ENCODE measurements at regions not wholly inside any gene's neighbourhood (a gene's known extent, or its start where the extent isn't known, plus 50 kb on each side); places are given as distances from the start of the nearest gene placed in this dataset.

- Histone ChIP-seq H3K79me2 (ENCODE audit: control insufficient read depth, insufficient read depth, low read length) (no peaks in the 10 kb centered on the region), H3K9ac (ENCODE audit: control insufficient read depth, insufficient read depth, low read length) (no peak overlapping the region), H4K20me1 (ENCODE audit: control insufficient read depth, insufficient read depth) (no peaks in the 10 kb centered on the region), H3K27ac (ENCODE audit: control insufficient read depth, insufficient read depth) (no peak overlapping the region), H2AFZ (ENCODE audit: control insufficient read depth, low read depth, low read length) (no peak overlapping the region), H3K4me3 (no peak overlapping the region), H3K9me3 (replicated peaks; ENCODE audit: control insufficient read depth, insufficient read depth, low read length) (no peaks in the 10 kb centered on the region; the same call in 2 of the 3 replicates), H3K4me2 (ENCODE audit: control insufficient read depth, insufficient read depth) (no peak overlapping the region), H3K36me3 (ENCODE audit: control insufficient read depth in 2 of 2, insufficient read depth in 2 of 2, low read length in 1 of 2) (no peaks in the 10 kb centered on the region), H3K4me1 (ENCODE audit: control insufficient read depth, insufficient read depth, low read length) (no peaks in the 10 kb centered on the region), H3K27me3 (replicated peaks in 1 of 2; ENCODE audit: control insufficient read depth in 2 of 2, insufficient read depth in 2 of 2, low read length in 1 of 2) (no peaks in the 10 kb centered on the region)
- DNase-seq (ENCODE audit: low read depth, low spot score), result no peak
- ChIA-PET RAD21 (ENCODE audit: unreplicated experiment) (interaction anchor here (0.7 to 3.4 kb wide), 8 partner anchors 13 to 93 kb away, joined by 3 to 16 read pairs (median 4); no protein-coding TSS in a partner anchor), SMC1A (ENCODE audit: uncharacterized antibody, unreplicated experiment) (interaction anchor here (0.6 to 2.8 kb wide), 15 partner anchors 9 to 1628 kb away, joined by 3 to 16 read pairs (median 4); no protein-coding TSS in a partner anchor), CTCF (interaction anchor here (1.4 to 2.2 kb wide), 3 partner anchors 13 to 93 kb away, joined by 4 to 6 read pairs (median 4); no protein-coding TSS in a partner anchor), POLR2A (interaction anchor here (0.7 to 2.1 kb wide), 5 partner anchors 12 to 137 kb away, joined by 3 to 6 read pairs (median 4); no protein-coding TSS in a partner anchor)
- BruUV-seq (replicated peaks), result no TSS peak
- peak; percentile 91 for ATAC-seq
- intact Hi-C loops (cut with micrococcal nuclease; ENCODE audit: unreplicated experiment) (no loop called here), in situ Hi-C loops (cut with MboI) (no loop called here)
- 26% methylated on average over 7 of the region's 7 CpGs for WGBS (ENCODE audit: insufficient coverage, insufficient replicate concordance, low lambda C conversion rate, missing lambda C conversion rate)
- FAIRE-seq, result no peak
- no peak for TF ChIP-seq SMAD5 (IDR thresholded peaks at IDR 0.05; ENCODE audit: low read depth)
- TF ChIP-seq ETV6 (conservative IDR thresholded peaks at IDR 0.05 in 1 of 2, IDR thresholded peaks at IDR 0.05 in 1 of 2; ENCODE audit: borderline replicate concordance in 1 of 2, low read depth in 1 of 2), result no peak
- TF ChIP-seq NR2C2 (IDR thresholded peaks at IDR 0.05; ENCODE audit: borderline replicate concordance, control insufficient read depth, insufficient read length, low read depth), result no peak
- TF ChIP-seq ZNF274 (IDR thresholded peaks at IDR 0.05; ENCODE audit: insufficient read depth, insufficient read length), result no peak
- no peak for TF ChIP-seq EP300 (IDR thresholded peaks at IDR 0.05; ENCODE audit: borderline replicate concordance in 1 of 2, control insufficient read depth in 1 of 2, low read depth in 2 of 2, low read length in 2 of 2)
- TF ChIP-seq CHD4 (IDR thresholded peaks at IDR 0.05), result no peak
- no peak for TF ChIP-seq FOXM1 (IDR thresholded peaks at IDR 0.05; ENCODE audit: low read depth, low read length)
- TF ChIP-seq FOXK2 (IDR thresholded peaks at IDR 0.05), result no peak
- TF ChIP-seq BMI1 (IDR thresholded peaks at IDR 0.05; ENCODE audit: borderline replicate concordance), result peak; percentile 54; the same call in 1 of the 2 replicates
- TF ChIP-seq MLLT1 (IDR thresholded peaks at IDR 0.05), result no peak
- TF ChIP-seq IKZF2 (IDR thresholded peaks at IDR 0.05), result peak; percentile 73 to 84; a peak in 3 of 4 replicates
- TF ChIP-seq MAX (IDR thresholded peaks at IDR 0.05; ENCODE audit: low read depth, low read length), result no peak
- no peak for TF ChIP-seq RELA (IDR thresholded peaks at IDR 0.05; ENCODE audit: borderline replicate concordance, partially characterized antibody)
- no peak for TF ChIP-seq GATAD2B (conservative IDR thresholded peaks at IDR 0.05; ENCODE audit: low read depth)
- TF ChIP-seq BACH1 (IDR thresholded peaks at IDR 0.05; ENCODE audit: borderline replicate concordance), result no peak
- TF ChIP-seq POLR2AphosphoS2 (IDR thresholded peaks at IDR 0.05; ENCODE audit: low read depth, low read length), result no peak
- TF ChIP-seq RAD51 (IDR thresholded peaks at IDR 0.05), result peak; percentile 35; the same call in 1 of the 2 replicates
- no peak for TF ChIP-seq IRF5 (IDR thresholded peaks at IDR 0.05; ENCODE audit: borderline replicate concordance)
- TF ChIP-seq CREM (IDR thresholded peaks at IDR 0.05; ENCODE audit: low read depth), result no peak
- TF ChIP-seq LARP7 (IDR thresholded peaks at IDR 0.05), result no peak
Measured at GRCh38 chr1:82245345-82246014, 444.7 kb downstream of the ADGRL2 start.
